KOPT-K1 (cell line): ENCODE measurements at regions not wholly inside any gene's neighbourhood (a gene's known extent, or its start where the extent isn't known, plus 50 kb on each side); places are given as distances from the start of the nearest gene placed in this dataset.

Experiments used
- H3K27ac ChIP-seq: fragments of 200-600 bp; sonication (generic); 2 replicates; pipeline ENCODE4 v1.5.1; 2016; ENCODE audit warnings: antibody characterized with exemption, mild to moderate bottlenecking, low read depth, low read length; ENCODE audit not compliant: poor library complexity, severe bottlenecking
- H3K36me3 ChIP-seq: fragments of 200-600 bp; sonication (generic); 2 replicates; pipeline ENCODE4 v1.5.1; 2017; ENCODE audit warnings: antibody characterized with exemption, mild to moderate bottlenecking, low read length, moderate library complexity; ENCODE audit not compliant: insufficient read depth
- H3K9me3 ChIP-seq: fragments of 200-600 bp; sonication (generic); 2 replicates; pipeline ENCODE4 v1.5.1; 2017; ENCODE audit warnings: antibody characterized with exemption, low read length, mild to moderate bottlenecking; ENCODE audit not compliant: insufficient read depth, poor library complexity, severe bottlenecking

GRCh38 chr5:121377461-121377860 is 474.2 kb upstream of the FTMT start:
- Histone ChIP-seq H3K27ac (no peak overlapping the region), H3K9me3 (no peaks in the 10 kb centered on the region), H3K36me3 (no peaks in the 10 kb centered on the region)

GRCh38 chr5:121378046-121378445 is 473.6 kb upstream of the FTMT start:
- no peaks in the 10 kb centered on the region for H3K9me3 ChIP-seq
- no peak overlapping the region for H3K27ac ChIP-seq
- H3K36me3 ChIP-seq: no peaks in the 10 kb centered on the region

- Histone ChIP-seq H3K9me3 (no peaks in the 10 kb centered on the region), H3K36me3 (no peaks in the 10 kb centered on the region), H3K27ac (no peak overlapping the region)
Observed at GRCh38 chr5:121378559-121379359, 472.9 kb upstream of the FTMT start.

GRCh38 chr5:121380066-121380465 is 471.6 kb upstream of the FTMT start:
- no peak overlapping the region for H3K27ac ChIP-seq
- no peaks in the 10 kb centered on the region for H3K9me3 ChIP-seq
- H3K36me3 ChIP-seq: no peaks in the 10 kb centered on the region

- H3K9me3 ChIP-seq: no peaks in the 10 kb centered on the region
- no peaks in the 10 kb centered on the region for H3K36me3 ChIP-seq
- H3K27ac ChIP-seq: no peak overlapping the region
Observed at GRCh38 chr5:121384359-121384758, 467.3 kb upstream of the FTMT start.

- H3K27ac ChIP-seq: no peak overlapping the region
- no peaks in the 10 kb centered on the region for H3K36me3 ChIP-seq
- no peaks in the 10 kb centered on the region for H3K9me3 ChIP-seq
Observed at GRCh38 chr5:121386334-121386733, 465.3 kb upstream of the FTMT start.

GRCh38 chr5:121396716-121397115 is 455.0 kb upstream of the FTMT start:
- H3K9me3 ChIP-seq: no peaks in the 10 kb centered on the region
- H3K27ac ChIP-seq: no peak overlapping the region
- no peaks in the 10 kb centered on the region for H3K36me3 ChIP-seq

GRCh38 chr5:121399879-121400278 is 451.8 kb upstream of the FTMT start:
- Histone ChIP-seq H3K9me3 (no peaks in the 10 kb centered on the region), H3K36me3 (no peaks in the 10 kb centered on the region), H3K27ac (no peak overlapping the region)

- Histone ChIP-seq H3K27ac (no peak overlapping the region), H3K36me3 (no peaks in the 10 kb centered on the region), H3K9me3 (no peaks in the 10 kb centered on the region)
Observed at GRCh38 chr5:121408778-121409177, 442.9 kb upstream of the FTMT start.

GRCh38 chr5:121415270-121415669 is 436.4 kb upstream of the FTMT start:
- H3K9me3 ChIP-seq: no peaks in the 10 kb centered on the region
- H3K27ac ChIP-seq: no peak overlapping the region
- no peaks in the 10 kb centered on the region for H3K36me3 ChIP-seq

- H3K27ac ChIP-seq: no peak overlapping the region
Observed at GRCh38 chr5:121421646-121422045, 430.0 kb upstream of the FTMT start.

GRCh38 chr5:121424976-121425375 is 426.7 kb upstream of the FTMT start:
- Histone ChIP-seq H3K9me3 (peaks cover 3% of the 10 kb centered on the region), H3K27ac (no peak overlapping the region), H3K36me3 (no peaks in the 10 kb centered on the region)

More at GRCh38 chr5:121421646-121422045, 430.0 kb upstream of the FTMT start:
- H3K36me3 ChIP-seq: no peaks in the 10 kb centered on the region
- peaks cover 3% of the 10 kb centered on the region for H3K9me3 ChIP-seq

GRCh38 chr5:121426153-121426552 is 425.5 kb upstream of the FTMT start:
- Histone ChIP-seq H3K36me3 (no peaks in the 10 kb centered on the region), H3K27ac (no peak overlapping the region), H3K9me3 (peaks cover 3% of the 10 kb centered on the region)

- Histone ChIP-seq H3K9me3 (peaks cover 3% of the 10 kb centered on the region), H3K36me3 (no peaks in the 10 kb centered on the region), H3K27ac (no peak overlapping the region)
Observed at GRCh38 chr5:121429761-121430160, 421.9 kb upstream of the FTMT start.

GRCh38 chr5:121430538-121430937 is 421.1 kb upstream of the FTMT start:
- Histone ChIP-seq H3K27ac (no peak overlapping the region), H3K36me3 (no peaks in the 10 kb centered on the region), H3K9me3 (peaks cover 3% of the 10 kb centered on the region)

GRCh38 chr5:121445511-121445910 is 406.2 kb upstream of the FTMT start:
- Histone ChIP-seq H3K9me3 (peaks cover 3% of the 10 kb centered on the region), H3K27ac (no peak overlapping the region), H3K36me3 (no peaks in the 10 kb centered on the region)
